Fibroblast of the conjunctiva (primary cell): ENCODE measurements at regions not wholly inside any gene's neighbourhood (a gene's known extent, or its start where the extent isn't known, plus 50 kb on each side); places are given as distances from the start of the nearest gene placed in this dataset.
"Not testable (repeated sequence)": the region's sequence is repeated elsewhere in the genome, so short reads cannot be mapped to it uniquely, and the experiment has no call there.

ENCODE experiments used
- DNase-seq: peaks from one replicate; pipeline ENCODE4 v3.0.0-alpha.2; 2010; ENCODE audit warnings: low read depth

GRCh38 chr20:7792150-7792869 is 147.9 kb downstream of the HAO1 start:
- no peak for DNase-seq

GRCh38 chr20:7798176-7798575 is 142.1 kb downstream of the HAO1 start:
- no peak for DNase-seq

DNA sequence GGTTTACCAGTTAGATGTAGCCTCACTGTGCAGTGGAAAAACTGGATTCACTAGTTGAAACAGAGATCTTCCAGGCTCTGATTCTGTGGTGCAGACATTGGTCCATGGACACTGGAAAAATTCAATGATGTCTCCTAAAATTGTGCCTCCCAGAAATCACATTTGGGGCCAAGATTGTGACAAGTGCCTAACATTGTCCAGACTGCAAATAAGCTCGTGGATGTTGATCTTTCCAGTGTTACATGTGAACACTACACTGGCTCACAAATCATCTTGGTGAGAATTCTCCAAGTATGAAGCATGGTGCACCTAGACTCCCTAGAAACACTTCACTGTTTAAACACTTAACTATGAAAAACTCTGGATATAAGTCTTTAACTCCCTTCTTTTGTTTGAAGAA is 140.4 kb downstream of the HAO1 start:
- DNase-seq, result no peak

GRCh38 chr20:7803411-7804151 is 136.7 kb downstream of the HAO1 start:
- not testable (repeated sequence) for DNase-seq

- DNase-seq, result no peak
Observed at GRCh38 chr20:7806831-7807230, 133.4 kb downstream of the HAO1 start.

DNA sequence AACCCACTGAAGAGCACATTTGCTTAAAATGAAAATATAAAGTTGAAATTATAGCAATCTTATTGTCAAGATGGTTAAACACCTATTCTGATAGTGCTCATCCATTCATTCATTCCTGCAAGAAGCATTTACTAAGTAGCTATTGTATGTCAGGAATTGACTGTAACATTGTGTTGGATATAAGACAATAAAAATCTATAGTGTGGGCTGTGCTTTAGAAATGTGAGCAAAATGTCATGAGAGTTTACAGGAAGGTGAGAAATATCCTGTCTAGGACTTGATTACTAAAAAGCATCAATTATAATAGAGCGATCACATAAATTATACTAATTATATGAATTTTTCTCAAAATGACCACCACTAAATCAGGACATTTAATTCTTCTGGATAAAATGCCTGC is 123.0 kb downstream of the HAO1 start:
- DNase-seq, result no peak

- no peak for DNase-seq
Observed at GRCh38 chr20:7818477-7818876, 121.8 kb downstream of the HAO1 start.

DNA sequence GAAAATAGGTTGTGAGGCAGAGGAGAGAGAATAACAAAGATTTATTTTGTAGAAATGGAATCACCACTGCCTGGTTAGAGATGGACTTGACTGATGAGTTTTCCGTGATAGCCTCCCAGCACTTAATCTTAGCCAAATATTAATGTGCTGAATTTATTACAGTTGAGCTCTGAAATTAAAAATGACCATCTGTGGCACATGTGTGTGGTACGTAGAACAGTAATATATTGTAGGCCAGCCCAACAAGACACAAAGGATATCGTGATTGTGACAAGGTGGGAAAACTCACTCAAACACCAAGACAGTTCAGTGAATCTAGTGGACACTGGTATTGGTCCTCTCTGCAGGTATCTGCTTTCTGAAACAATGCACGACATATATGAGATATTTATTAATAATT is 119.4 kb downstream of the HAO1 start:
- no peak for DNase-seq

GRCh38 chr20:7822772-7823171 is 117.5 kb downstream of the HAO1 start:
- no peak for DNase-seq

DNA sequence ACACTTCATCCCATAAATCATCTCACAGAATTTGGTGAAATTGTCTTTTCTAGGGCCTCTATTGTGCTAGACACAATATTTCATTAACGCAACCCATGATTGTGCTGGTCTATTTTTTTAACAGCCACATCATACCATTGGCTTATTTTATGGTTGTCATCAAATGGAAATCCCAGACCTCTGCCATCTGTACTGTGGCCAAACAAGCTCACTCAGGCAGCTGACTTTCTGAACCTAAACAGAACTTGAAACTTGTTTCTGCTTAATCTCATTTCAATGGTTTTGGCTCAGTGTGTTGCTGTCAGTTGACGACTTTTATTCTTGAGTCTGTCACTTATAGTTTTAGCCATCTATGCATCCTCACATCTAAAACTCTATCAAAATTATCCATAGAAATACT is 111.8 kb downstream of the HAO1 start:
- no peak for DNase-seq

GRCh38 chr20:7829031-7829430 is 111.2 kb downstream of the HAO1 start:
- no peak for DNase-seq

GRCh38 chr20:7829776-7830175 is 110.5 kb downstream of the HAO1 start:
- no peak for DNase-seq
